ENCODE measurements at regions not wholly inside any gene's neighbourhood (a gene's known extent, or its start where the extent isn't known, plus 50 kb on each side); places are given as distances from the start of the nearest gene placed in this dataset.
"Not testable (repeated sequence)": the region's sequence is repeated elsewhere in the genome, so short reads cannot be mapped to it uniquely, and the experiment has no call there.

GRCh38 chr5:172546196-172546595 lies 91.9 kb upstream of the SH3PXD2B start:
- no peak for DNase-seq

- no peak for DNase-seq
These were observed 91.0 kb upstream of the SH3PXD2B start for GRCh38 chr5:172545291-172545801.

GRCh38 chr5:172544371-172545095 lies 90.2 kb upstream of the SH3PXD2B start:
- peak; percentile 48 for DNase-seq

GRCh38 chr5:172543484-172544298 lies 89.4 kb upstream of the SH3PXD2B start:
- DNase-seq = no peak

GRCh38 chr5:172542651-172543131 lies 88.4 kb upstream of the SH3PXD2B start:
- peak; percentile 37 for DNase-seq

- DNase-seq = no peak
These were observed 87.4 kb upstream of the SH3PXD2B start for GRCh38 chr5:172541773-172542136.

- no peak for DNase-seq
These were observed 86.9 kb upstream of the SH3PXD2B start for GRCh38 chr5:172541099-172541772.

GRCh38 chr5:172540099-172540870 lies 86.0 kb upstream of the SH3PXD2B start:
- DNase-seq = no peak

- DNase-seq = no peak
These were observed 80.8 kb upstream of the SH3PXD2B start for GRCh38 chr5:172535108-172535445.

- DNase-seq = no peak
These were observed 80.1 kb upstream of the SH3PXD2B start for GRCh38 chr5:172534229-172535107.

- no peak for DNase-seq
These were observed 79.3 kb upstream of the SH3PXD2B start for GRCh38 chr5:172533399-172534228.

- no peak for DNase-seq
These were observed 78.7 kb upstream of the SH3PXD2B start for GRCh38 chr5:172533058-172533398.

GRCh38 chr5:172532439-172532838 lies 78.1 kb upstream of the SH3PXD2B start:
- DNase-seq = not testable (repeated sequence)

- DNase-seq = no peak
These were observed 77.3 kb upstream of the SH3PXD2B start for GRCh38 chr5:172531704-172532026.

- no peak for DNase-seq
These were observed 76.8 kb upstream of the SH3PXD2B start for GRCh38 chr5:172530878-172531703.

GRCh38 chr5:172530406-172530805 lies 76.1 kb upstream of the SH3PXD2B start:
- no peak for DNase-seq

GRCh38 chr5:172529896-172530295 lies 75.6 kb upstream of the SH3PXD2B start:
- no peak for DNase-seq

- no peak for DNase-seq
These were observed 74.1 kb upstream of the SH3PXD2B start for GRCh38 chr5:172528440-172528839.

GRCh38 chr5:172527559-172527958 lies 73.2 kb upstream of the SH3PXD2B start:
- DNase-seq = no peak

- no peak for DNase-seq
These were observed 71.7 kb upstream of the SH3PXD2B start for GRCh38 chr5:172525996-172526360.

Data from DMS 273 treated with DMSO at 0.1 percent for 48 hours (cell line).